Astrocyte (in vitro differentiated cells and primary cell): ENCODE measurements at regions not wholly inside any gene's neighbourhood (a gene's known extent, or its start where the extent isn't known, plus 50 kb on each side); places are given as distances from the start of the nearest gene placed in this dataset.

Source experiments
- DNase-seq: peaks from one replicate; pipeline ENCODE4 v3.0.0-alpha.2; 2010; ENCODE audit warnings: low read depth
- FAIRE-seq: peaks from 2 replicates; lab custom pipeline; 2011; peaks lifted over from hg19 to GRCh38; lab: Jason Lieb, UNC
- H2AFZ ChIP-seq: 2 replicates; pipeline ENCODE4 v1.6.0; 2012; ENCODE audit warnings: low read depth, low read length, inconsistent platforms
- H3K27ac ChIP-seq: 2 replicates; pipeline ENCODE4 v1.5.1; 2011; ENCODE audit warnings: low read depth, low read length, inconsistent platforms
- H3K27me3 ChIP-seq: 2 replicates; pipeline ENCODE4 v1.6.0; 2011; ENCODE audit warnings: low read length, inconsistent platforms; ENCODE audit not compliant: insufficient read depth
- H3K36me3 ChIP-seq: 2 replicates; pipeline ENCODE4 v1.5.1; 2011; ENCODE audit warnings: low read length, inconsistent platforms; ENCODE audit not compliant: insufficient read depth
- H3K4me1 ChIP-seq: 2 replicates; pipeline ENCODE4 v1.5.1; 2011; ENCODE audit warnings: low read length, inconsistent platforms; ENCODE audit not compliant: insufficient read depth
- H3K4me2 ChIP-seq: 2 replicates; pipeline ENCODE4 v1.6.0; 2012; ENCODE audit warnings: low read length, inconsistent platforms
- H3K4me3 ChIP-seq: 2 replicates; pipeline ENCODE4 v1.5.1; 2011; ENCODE audit warnings: low read depth, mild to moderate bottlenecking, low read length, inconsistent platforms; ENCODE audit not compliant: insufficient read depth
- H3K79me2 ChIP-seq: 2 replicates; pipeline ENCODE4 v1.6.0; 2012; ENCODE audit warnings: mild to moderate bottlenecking, low read length, inconsistent platforms; ENCODE audit not compliant: insufficient read depth
- H3K9ac ChIP-seq: 2 replicates; pipeline ENCODE4 v1.6.0; 2012; ENCODE audit warnings: mild to moderate bottlenecking, low read length, inconsistent platforms
- H3K9me3 ChIP-seq: 2 replicates; pipeline ENCODE4 v1.5.1; 2012; ENCODE audit warnings: low read depth, mild to moderate bottlenecking, low read length, inconsistent platforms; ENCODE audit not compliant: insufficient read depth
- H4K20me1 ChIP-seq: 2 replicates; pipeline ENCODE4 v1.6.0; 2012; ENCODE audit warnings: low read length, inconsistent platforms; ENCODE audit not compliant: insufficient read depth
- H3K27ac Mint-ChIP-seq: one replicate; pipeline ENCODE4 v1.8.0; 2021; ENCODE audit warnings: mild to moderate bottlenecking, mixed read lengths; ENCODE audit not compliant: unreplicated experiment
- H3K27me3 Mint-ChIP-seq: one replicate; pipeline ENCODE4 v1.8.0; 2021; ENCODE audit warnings: low read depth, mixed read lengths; ENCODE audit not compliant: unreplicated experiment
- H3K36me3 Mint-ChIP-seq: one replicate; pipeline ENCODE4 v1.8.0; 2021; ENCODE audit warnings: low read depth, mixed read lengths; ENCODE audit not compliant: unreplicated experiment
- H3K4me1 Mint-ChIP-seq: one replicate; pipeline ENCODE4 v1.8.0; 2021; ENCODE audit warnings: low read depth, mixed read lengths; ENCODE audit not compliant: unreplicated experiment
- H3K4me3 Mint-ChIP-seq: one replicate; pipeline ENCODE4 v1.8.0; 2021; ENCODE audit warnings: mild to moderate bottlenecking, moderate library complexity, mixed read lengths; ENCODE audit not compliant: unreplicated experiment
- H3K9me3 Mint-ChIP-seq: one replicate; pipeline ENCODE4 v1.8.0; 2021; ENCODE audit warnings: mild to moderate bottlenecking, mixed read lengths; ENCODE audit not compliant: unreplicated experiment
- EZH2 ChIP-seq: IDR thresholded peaks from 2 replicates; pipeline ENCODE4 v1.6.1; 2012; ENCODE audit warnings: mild to moderate bottlenecking, low read length, inconsistent platforms; ENCODE audit not compliant: insufficient read depth
- TF ChIP-seq, protein P1 (sequence below): IDR thresholded peaks from 2 replicates; pipeline ENCODE4 v1.5.1; 2011; ENCODE audit warnings: low read depth, mild to moderate bottlenecking, inconsistent platforms, low read length, moderate library complexity; ENCODE audit not compliant: insufficient read depth

DNA sequence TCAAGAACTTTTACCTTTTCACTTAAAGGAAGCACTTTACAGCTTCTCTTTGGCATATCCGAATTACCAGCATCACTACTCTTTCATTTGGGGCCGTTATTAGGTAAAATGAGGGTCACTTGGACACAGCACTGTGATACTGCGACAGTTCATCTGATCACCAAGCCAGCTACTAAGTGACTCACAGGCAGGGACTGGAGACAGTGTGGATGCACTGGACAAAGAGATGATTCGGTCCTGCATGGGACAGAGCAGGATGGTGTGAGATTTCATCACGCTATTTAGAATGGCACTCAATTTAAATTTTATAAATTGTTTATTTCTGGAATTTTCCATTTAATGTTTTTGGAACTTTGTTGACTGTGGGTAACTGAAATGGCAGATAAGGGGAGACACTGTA is 166.9 kb upstream of the IL12A start:
- H3K27me3 Mint-ChIP-seq = no peaks in the 10 kb centered on the region
- H3K9me3 Mint-ChIP-seq = no peaks in the 10 kb centered on the region
- DNase-seq (no peak), FAIRE-seq (no peak)
- Histone ChIP-seq H3K36me3 (no peaks in the 10 kb centered on the region), H3K4me3 (no peak overlapping the region), H2AFZ (no peak overlapping the region), H3K79me2 (peaks cover 88% of the 10 kb centered on the region), H4K20me1 (peaks cover 42% of the 10 kb centered on the region), H3K27ac (peak overlapping the region; percentile 93), H3K4me2 (peak overlapping the region; percentile 41), H3K9ac (peak overlapping the region; percentile 14), H3K27me3 (no peaks in the 10 kb centered on the region), H3K4me1 (peaks cover 45% of the 10 kb centered on the region), H3K9me3 (no peaks in the 10 kb centered on the region)
- H3K4me3 Mint-ChIP-seq = peak overlapping the region; percentile 40
- H3K36me3 Mint-ChIP-seq = peaks cover 4% of the 10 kb centered on the region
- TF ChIP-seq, protein P1, sequence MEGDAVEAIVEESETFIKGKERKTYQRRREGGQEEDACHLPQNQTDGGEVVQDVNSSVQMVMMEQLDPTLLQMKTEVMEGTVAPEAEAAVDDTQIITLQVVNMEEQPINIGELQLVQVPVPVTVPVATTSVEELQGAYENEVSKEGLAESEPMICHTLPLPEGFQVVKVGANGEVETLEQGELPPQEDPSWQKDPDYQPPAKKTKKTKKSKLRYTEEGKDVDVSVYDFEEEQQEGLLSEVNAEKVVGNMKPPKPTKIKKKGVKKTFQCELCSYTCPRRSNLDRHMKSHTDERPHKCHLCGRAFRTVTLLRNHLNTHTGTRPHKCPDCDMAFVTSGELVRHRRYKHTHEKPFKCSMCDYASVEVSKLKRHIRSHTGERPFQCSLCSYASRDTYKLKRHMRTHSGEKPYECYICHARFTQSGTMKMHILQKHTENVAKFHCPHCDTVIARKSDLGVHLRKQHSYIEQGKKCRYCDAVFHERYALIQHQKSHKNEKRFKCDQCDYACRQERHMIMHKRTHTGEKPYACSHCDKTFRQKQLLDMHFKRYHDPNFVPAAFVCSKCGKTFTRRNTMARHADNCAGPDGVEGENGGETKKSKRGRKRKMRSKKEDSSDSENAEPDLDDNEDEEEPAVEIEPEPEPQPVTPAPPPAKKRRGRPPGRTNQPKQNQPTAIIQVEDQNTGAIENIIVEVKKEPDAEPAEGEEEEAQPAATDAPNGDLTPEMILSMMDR = no peak
- TF ChIP-seq EZH2 = no peak
- peak overlapping the region; percentile 98 for H3K27ac Mint-ChIP-seq
- peaks cover 76% of the 10 kb centered on the region for H3K4me1 Mint-ChIP-seq

DNA sequence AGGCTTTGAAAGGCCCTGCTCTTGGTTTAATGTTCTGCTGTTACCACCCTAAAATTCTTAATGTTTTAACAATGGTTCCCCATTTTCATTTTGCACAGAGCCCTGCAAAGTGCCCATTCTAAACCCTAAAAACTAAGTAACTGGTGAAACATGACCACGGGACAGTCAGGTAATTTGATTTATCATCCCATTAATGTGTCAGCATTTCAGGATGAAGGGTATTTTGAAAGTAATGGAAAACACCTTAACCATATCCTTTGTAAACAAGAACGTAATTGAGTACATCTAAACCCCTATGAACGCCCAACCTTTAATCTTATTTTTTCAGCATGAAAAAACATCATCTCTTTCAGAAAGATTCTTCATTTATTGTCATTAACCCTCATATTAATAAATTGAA is 164.9 kb upstream of the IL12A start:
- Mint-ChIP-seq H3K36me3 (peaks cover 4% of the 10 kb centered on the region), H3K27me3 (no peaks in the 10 kb centered on the region), H3K9me3 (no peaks in the 10 kb centered on the region), H3K4me3 (peak overlapping the region; percentile 60), H3K27ac (peak overlapping the region; percentile 98), H3K4me1 (peaks cover 70% of the 10 kb centered on the region)
- H3K4me2 ChIP-seq = peak overlapping the region; percentile 52
- DNase-seq = no peak
- peak overlapping the region; percentile 25 for H3K27ac ChIP-seq
- H3K79me2 ChIP-seq = peaks cover 78% of the 10 kb centered on the region
- H3K9me3 ChIP-seq = no peaks in the 10 kb centered on the region
- TF ChIP-seq, protein P1 = no peak
- TF ChIP-seq EZH2 = no peak
- peaks cover 48% of the 10 kb centered on the region for H3K4me1 ChIP-seq
- H3K4me3 ChIP-seq = no peak overlapping the region
- no peaks in the 10 kb centered on the region for H3K36me3 ChIP-seq
- no peak for FAIRE-seq
- no peaks in the 10 kb centered on the region for H3K27me3 ChIP-seq
- H4K20me1 ChIP-seq = peaks cover 29% of the 10 kb centered on the region
- no peak overlapping the region for H2AFZ ChIP-seq
- peak overlapping the region; percentile 0 for H3K9ac ChIP-seq

DNA sequence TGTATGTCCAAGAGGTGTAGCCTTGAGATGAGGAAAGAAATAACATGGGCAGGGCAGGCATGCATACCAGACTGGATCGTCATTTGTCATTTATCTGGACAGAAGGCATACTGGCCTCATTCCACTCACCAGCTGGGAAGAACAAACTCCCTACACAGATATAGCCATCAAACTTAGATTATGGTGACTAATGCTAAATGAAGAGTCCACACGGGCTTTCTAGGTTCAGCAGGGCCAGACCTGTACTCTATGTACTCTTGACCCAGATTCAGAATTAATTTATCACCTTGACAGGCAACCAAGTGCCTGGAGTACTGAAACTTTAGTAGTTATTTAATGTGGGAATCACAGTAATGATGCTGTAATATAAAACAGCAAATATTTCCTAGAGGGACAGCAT is 164.3 kb upstream of the IL12A start:
- peak overlapping the region; percentile 98 for H3K27ac Mint-ChIP-seq
- Histone ChIP-seq H3K9ac (peak overlapping the region; percentile 23), H3K79me2 (peaks cover 78% of the 10 kb centered on the region), H3K4me3 (no peak overlapping the region), H3K4me1 (peaks cover 50% of the 10 kb centered on the region), H3K36me3 (no peaks in the 10 kb centered on the region), H3K27me3 (no peaks in the 10 kb centered on the region), H3K9me3 (no peaks in the 10 kb centered on the region), H2AFZ (no peak overlapping the region), H3K27ac (peak overlapping the region; percentile 25), H4K20me1 (peaks cover 26% of the 10 kb centered on the region), H3K4me2 (peak overlapping the region; percentile 52)
- no peaks in the 10 kb centered on the region for H3K9me3 Mint-ChIP-seq
- peaks cover 4% of the 10 kb centered on the region for H3K36me3 Mint-ChIP-seq
- peak overlapping the region; percentile 60 for H3K4me3 Mint-ChIP-seq
- no peak for TF ChIP-seq EZH2
- TF ChIP-seq, protein P1 = no peak
- DNase-seq (peak; percentile 96), FAIRE-seq (peak; percentile 97)
- H3K27me3 Mint-ChIP-seq = no peaks in the 10 kb centered on the region
- peaks cover 70% of the 10 kb centered on the region for H3K4me1 Mint-ChIP-seq
